Esophagus squamous epithelium (tissue), 5 donors: ENCODE measurements at regions not wholly inside any gene's neighbourhood (a gene's known extent, or its start where the extent isn't known, plus 50 kb on each side); places are given as distances from the start of the nearest gene placed in this dataset.

ENCODE experiments used
- DNase-seq: peaks from one replicate; lab custom pipeline; 2025; lab: John Stamatoyannopoulos, UW
- H3K27ac ChIP-seq, 4 donors: fragments of 200-600 bp; sonication (generic); one replicate each; pipeline ENCODE4 v1.5.1; 2016 to 2019; ENCODE audit warnings: mild to moderate bottlenecking in 1 of 4
- H3K27me3 ChIP-seq, 4 donors: fragments of 200-600 bp; sonication (generic); 1 replicate in 3 of 4; 2 replicates in 1 of 4; pipeline versions ENCODE4 v1.5.1 to v1.6.0; 2017 to 2021; ENCODE audit warnings: antibody characterized with exemption in 1 of 4
- H3K36me3 ChIP-seq, 3 donors: fragments of 200-600 bp; sonication (generic); one replicate each; pipeline ENCODE4 v1.5.1; 2016 to 2019
- H3K4me1 ChIP-seq, 3 donors: fragments of 200-600 bp; sonication (generic); one replicate each; pipeline ENCODE4 v1.5.1; 2017 to 2019
- H3K4me3 ChIP-seq, 4 donors: fragments of 200-600 bp; sonication (generic); 1 replicate in 3 of 4; 2 replicates in 1 of 4; pipeline ENCODE4 v1.5.1; 2016 to 2019; ENCODE audit warnings: mild to moderate bottlenecking in 2 of 4, moderate library complexity in 1 of 4
- H3K9me3 ChIP-seq, 3 donors: fragments of 200-600 bp; sonication (generic); one replicate each; pipeline ENCODE4 v1.5.1; 2016 to 2019
- CTCF ChIP-seq, 6 experiments: fragments of 450-650 bp in 4 of 6; fragments of 200-600 bp in 2 of 6; sonication (generic) in 2 of 6; IDR thresholded peaks; one replicate each; pipeline ENCODE4 v1.5.1; 2016 to 2019; ENCODE audit warnings: antibody characterized with exemption in 6 of 6, mild to moderate bottlenecking in 4 of 6, moderate library complexity in 4 of 6
- POLR2A ChIP-seq, 4 donors: fragments of 450-650 bp; IDR thresholded peaks; one replicate each; pipeline ENCODE4 v1.6.1; 2017; ENCODE audit warnings: antibody characterized with exemption in 4 of 4, mild to moderate bottlenecking in 4 of 4, moderate library complexity in 3 of 4
- WGBS, 2 donors: methylation state at CpG; one replicate each; pipeline ENCODE4 v1.1.5; 2018; 5-methylcytosine and 5-hydroxymethylcytosine counted together
- intact Hi-C: fragments of 100-400 bp; cut with DNase I; formaldehyde crosslinking; loops from one replicate; pipeline ENCODE4 v1.15.0; 2022
- donor health status: DM: yes; HTN: yes; CAD: no.

- DNase-seq, result no peak
- Histone ChIP-seq H3K27ac (no peak overlapping the region), H3K27me3 (peaks cover 0 to 71% (median 0%) of the 10 kb centered on the region in 4 donors), H3K4me1 (no peaks in the 10 kb centered on the region), H3K9me3 (no peaks in the 10 kb centered on the region), H3K36me3 (no peaks in the 10 kb centered on the region), H3K4me3 (no peak overlapping the region)
- intact Hi-C loops, result no loop called here
- WGBS, 2 donors, result 58% methylated on average over 8 to 12 of the region's 13 CpGs
- TF ChIP-seq CTCF (IDR thresholded peaks at IDR 0.05) (no peak), POLR2A (IDR thresholded peaks at IDR 0.05) (no peak)
These were observed 78.7 kb upstream of the ATP2B2 start for GRCh38 chr3:10583798-10584708.

GRCh38 chr3:10585945-10586344 lies 80.6 kb upstream of the ATP2B2 start:
- intact Hi-C loops, result no loop called here
- Histone ChIP-seq H3K9me3 (no peaks in the 10 kb centered on the region), H3K27ac (no peak overlapping the region), H3K4me1 (no peaks in the 10 kb centered on the region), H3K36me3 (no peaks in the 10 kb centered on the region), H3K27me3 (peaks cover 0 to 55% (median 0%) of the 10 kb centered on the region in 4 donors), H3K4me3 (no peak overlapping the region)
- TF ChIP-seq POLR2A (IDR thresholded peaks at IDR 0.05), result no peak
- TF ChIP-seq CTCF (IDR thresholded peaks at IDR 0.05), result no peak
- no peak for DNase-seq
- WGBS, 2 donors, result 27 to 56% methylated on average over 1 of the region's 1 CpG

GRCh38 chr3:10594915-10595314 lies 89.5 kb upstream of the ATP2B2 start:
- Histone ChIP-seq H3K4me3 (no peak overlapping the region), H3K4me1 (no peaks in the 10 kb centered on the region), H3K27ac (no peak overlapping the region), H3K27me3 (peaks cover 0 to 23% (median 0%) of the 10 kb centered on the region in 4 donors), H3K9me3 (no peaks in the 10 kb centered on the region), H3K36me3 (no peaks in the 10 kb centered on the region)
- TF ChIP-seq POLR2A (IDR thresholded peaks at IDR 0.05), result no peak
- no peak for TF ChIP-seq CTCF (IDR thresholded peaks at IDR 0.05)
- no peak for DNase-seq
- WGBS, 2 donors, result 19 to 26% methylated on average over 3 to 6 of the region's 8 CpGs
- intact Hi-C loops, result no loop called here

- H3K27me3 ChIP-seq, result peaks cover 0 to 28% (median 0%) of the 10 kb centered on the region in 4 donors
- 67 to 77% methylated on average over 6 to 10 of the region's 13 CpGs for WGBS, 2 donors
- no peaks in the 10 kb centered on the region for H3K9me3 ChIP-seq
- H3K4me3 ChIP-seq, result no peak overlapping the region
- TF ChIP-seq CTCF (IDR thresholded peaks at IDR 0.05) (no peak), POLR2A (IDR thresholded peaks at IDR 0.05) (no peak)
- no peak for DNase-seq
- H3K27ac ChIP-seq, result no peak overlapping the region
- no peaks in the 10 kb centered on the region for H3K36me3 ChIP-seq
- intact Hi-C loops, result no loop called here
- no peaks in the 10 kb centered on the region for H3K4me1 ChIP-seq
These were observed 91.5 kb upstream of the ATP2B2 start for GRCh38 chr3:10596746-10597448.

- Histone ChIP-seq H3K4me1 (no peaks in the 10 kb centered on the region), H3K36me3 (no peaks in the 10 kb centered on the region), H3K27ac (no peak overlapping the region), H3K4me3 (no peak overlapping the region), H3K27me3 (peaks cover 0 to 28% (median 0%) of the 10 kb centered on the region in 4 donors), H3K9me3 (no peaks in the 10 kb centered on the region)
- no peak for DNase-seq
- WGBS, 2 donors, result 37 to 44% methylated on average over 4 of the region's 4 CpGs
- intact Hi-C loops, result no loop called here
- TF ChIP-seq CTCF (IDR thresholded peaks at IDR 0.05), result no peak
- no peak for TF ChIP-seq POLR2A (IDR thresholded peaks at IDR 0.05)
These were observed 92.3 kb upstream of the ATP2B2 start for GRCh38 chr3:10597733-10598132.
